Mesothelial cell of epicardium (in vitro differentiated cells): ENCODE measurements at regions not wholly inside any gene's neighbourhood (a gene's known extent, or its start where the extent isn't known, plus 50 kb on each side); places are given as distances from the start of the nearest gene placed in this dataset.

ENCODE experiments used
- DNase-seq, 2 experiments: peaks; one replicate each; pipeline ENCODE4 v3.0.0; 2021; ENCODE audit warnings: low spot score in 2 of 2; ENCODE audit not compliant: unreplicated experiment in 2 of 2
- H3K27ac Mint-ChIP-seq: 2 replicates; pipeline ENCODE4 v1.8.0; 2021; ENCODE audit warnings: mixed read lengths
- H3K27me3 Mint-ChIP-seq: 2 replicates; pipeline ENCODE4 v1.8.0; 2021; ENCODE audit warnings: low read depth, mixed read lengths
- H3K36me3 Mint-ChIP-seq: 2 replicates; pipeline ENCODE4 v1.8.0; 2021; ENCODE audit warnings: mixed read lengths
- H3K4me1 Mint-ChIP-seq: 2 replicates; pipeline ENCODE4 v1.8.0; 2021; ENCODE audit warnings: mixed read lengths
- H3K4me3 Mint-ChIP-seq: 2 replicates; pipeline ENCODE4 v1.8.0; 2021; ENCODE audit warnings: mild to moderate bottlenecking, moderate library complexity, mixed read lengths
- H3K9me3 Mint-ChIP-seq: 2 replicates; pipeline ENCODE4 v1.8.0; 2021; ENCODE audit warnings: mixed read lengths
- TF ChIP-seq, protein P1 (sequence below): fragments of 200-600 bp; sonication (generic); IDR thresholded peaks from one replicate; pipeline ENCODE4 v1.5.0; 2021; ENCODE audit warnings: antibody characterized with exemption; ENCODE audit not compliant: unreplicated experiment

DNA sequence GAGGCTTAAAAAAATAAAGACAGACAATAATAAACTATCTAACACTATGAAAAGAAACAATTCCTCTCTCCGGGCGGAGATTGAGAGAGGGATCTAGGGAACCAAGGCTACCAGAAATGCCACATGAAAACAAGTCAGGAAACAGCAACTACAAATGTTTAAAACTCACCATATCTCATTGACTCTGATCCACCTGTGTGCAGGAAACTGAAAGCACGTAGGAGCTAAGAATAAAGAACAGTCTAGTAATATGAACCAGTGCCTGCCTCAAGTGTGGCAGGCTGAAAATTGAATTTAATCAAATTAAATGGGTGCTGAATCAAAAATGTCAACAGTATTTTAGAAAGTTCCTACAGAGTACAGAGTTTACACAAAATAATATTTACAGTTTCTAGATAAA, 1701.0 kb downstream of the SLITRK5 start:
- Mint-ChIP-seq H3K27ac (no peak overlapping the region), H3K36me3 (no peaks in the 10 kb centered on the region), H3K4me1 (no peaks in the 10 kb centered on the region), H3K27me3 (no peaks in the 10 kb centered on the region), H3K4me3 (no peak overlapping the region), H3K9me3 (no peaks in the 10 kb centered on the region)
- DNase-seq: no peak
- TF ChIP-seq, protein P1, sequence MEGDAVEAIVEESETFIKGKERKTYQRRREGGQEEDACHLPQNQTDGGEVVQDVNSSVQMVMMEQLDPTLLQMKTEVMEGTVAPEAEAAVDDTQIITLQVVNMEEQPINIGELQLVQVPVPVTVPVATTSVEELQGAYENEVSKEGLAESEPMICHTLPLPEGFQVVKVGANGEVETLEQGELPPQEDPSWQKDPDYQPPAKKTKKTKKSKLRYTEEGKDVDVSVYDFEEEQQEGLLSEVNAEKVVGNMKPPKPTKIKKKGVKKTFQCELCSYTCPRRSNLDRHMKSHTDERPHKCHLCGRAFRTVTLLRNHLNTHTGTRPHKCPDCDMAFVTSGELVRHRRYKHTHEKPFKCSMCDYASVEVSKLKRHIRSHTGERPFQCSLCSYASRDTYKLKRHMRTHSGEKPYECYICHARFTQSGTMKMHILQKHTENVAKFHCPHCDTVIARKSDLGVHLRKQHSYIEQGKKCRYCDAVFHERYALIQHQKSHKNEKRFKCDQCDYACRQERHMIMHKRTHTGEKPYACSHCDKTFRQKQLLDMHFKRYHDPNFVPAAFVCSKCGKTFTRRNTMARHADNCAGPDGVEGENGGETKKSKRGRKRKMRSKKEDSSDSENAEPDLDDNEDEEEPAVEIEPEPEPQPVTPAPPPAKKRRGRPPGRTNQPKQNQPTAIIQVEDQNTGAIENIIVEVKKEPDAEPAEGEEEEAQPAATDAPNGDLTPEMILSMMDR: no peak

DNA sequence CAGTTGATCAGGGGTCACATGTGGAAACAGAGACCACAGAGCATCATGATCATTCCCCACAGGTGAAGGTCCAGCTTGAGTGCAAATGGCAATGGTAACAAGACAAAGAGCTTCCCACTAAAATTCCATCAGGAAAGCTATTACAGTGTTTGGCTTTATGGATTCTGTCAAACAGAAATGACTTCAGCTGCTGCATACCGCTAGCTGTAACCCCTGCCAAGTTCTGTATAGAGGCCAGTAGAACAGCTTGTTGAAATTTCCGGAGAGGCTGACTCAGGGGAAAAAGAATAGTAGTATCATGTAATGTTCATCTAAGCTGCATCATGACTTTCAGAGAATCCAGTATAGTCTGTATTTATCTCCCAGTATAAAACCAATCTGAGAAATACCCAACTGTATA, 1704.7 kb downstream of the SLITRK5 start:
- DNase-seq: no peak
- no peak overlapping the region for H3K4me3 Mint-ChIP-seq
- peaks cover 6% of the 10 kb centered on the region for H3K9me3 Mint-ChIP-seq
- H3K36me3 Mint-ChIP-seq: no peaks in the 10 kb centered on the region
- H3K27me3 Mint-ChIP-seq: peaks cover 3% of the 10 kb centered on the region
- peak overlapping the region; percentile 66 for H3K27ac Mint-ChIP-seq
- TF ChIP-seq, protein P1: no peak
- H3K4me1 Mint-ChIP-seq: peaks cover 8% of the 10 kb centered on the region

- Mint-ChIP-seq H3K4me1 (peaks cover 8% of the 10 kb centered on the region), H3K27ac (no peak overlapping the region), H3K36me3 (peaks cover 4% of the 10 kb centered on the region), H3K4me3 (no peak overlapping the region), H3K27me3 (peaks cover 3% of the 10 kb centered on the region), H3K9me3 (peaks cover 13% of the 10 kb centered on the region)
- no peak for DNase-seq
- TF ChIP-seq, protein P1: no peak
Observed at GRCh38 chr13:89380101-89380500, 1708.9 kb downstream of the SLITRK5 start.

- Mint-ChIP-seq H3K36me3 (peaks cover 9% of the 10 kb centered on the region), H3K27me3 (peaks cover 2% of the 10 kb centered on the region), H3K4me3 (no peak overlapping the region), H3K4me1 (peaks cover 19% of the 10 kb centered on the region), H3K27ac (no peak overlapping the region), H3K9me3 (peaks cover 21% of the 10 kb centered on the region)
- TF ChIP-seq, protein P1: no peak
- DNase-seq: no peak
Observed at GRCh38 chr13:89382981-89383380, 1711.8 kb downstream of the SLITRK5 start.

DNA sequence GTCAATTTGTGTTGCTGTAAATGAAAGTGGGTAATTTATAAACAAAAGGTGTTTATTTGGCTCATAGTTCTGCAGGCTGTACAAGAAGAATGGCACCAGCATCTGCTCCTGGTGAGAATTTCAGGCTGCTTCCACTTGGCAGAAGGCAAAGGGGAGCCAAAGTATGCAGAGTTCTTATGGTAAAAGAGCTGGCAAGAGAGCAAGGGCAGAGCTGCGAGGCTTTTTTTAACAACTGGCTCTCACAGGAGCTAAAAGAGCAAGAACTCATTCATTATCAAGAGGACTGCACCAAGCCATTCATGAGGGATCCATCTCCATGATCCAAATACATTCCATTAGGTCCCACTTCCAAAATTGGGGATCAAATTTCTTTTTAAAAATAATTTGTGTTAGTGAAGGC, 1712.7 kb downstream of the SLITRK5 start:
- TF ChIP-seq, protein P1: no peak
- Mint-ChIP-seq H3K27ac (no peak overlapping the region), H3K36me3 (peaks cover 9% of the 10 kb centered on the region)

GRCh38 chr13:89393758-89394304, 1722.7 kb downstream of the SLITRK5 start:
- H3K4me3 Mint-ChIP-seq: no peak overlapping the region
- H3K36me3 Mint-ChIP-seq: peaks cover 5% of the 10 kb centered on the region
- H3K27me3 Mint-ChIP-seq: no peaks in the 10 kb centered on the region
- TF ChIP-seq, protein P1: no peak
- peaks cover 5% of the 10 kb centered on the region for H3K4me1 Mint-ChIP-seq
- H3K9me3 Mint-ChIP-seq: peaks cover 25% of the 10 kb centered on the region
- DNase-seq: no peak
- H3K27ac Mint-ChIP-seq: peak overlapping the region; percentile 23

More for the DNA sequence above, 1712.7 kb downstream of the SLITRK5 start:
- H3K4me1 Mint-ChIP-seq: peaks cover 21% of the 10 kb centered on the region
- H3K27me3 Mint-ChIP-seq: peaks cover 2% of the 10 kb centered on the region
- DNase-seq: no peak
- peaks cover 21% of the 10 kb centered on the region for H3K9me3 Mint-ChIP-seq
- no peak overlapping the region for H3K4me3 Mint-ChIP-seq
